ENCODE measurements at regions not wholly inside any gene's neighbourhood (a gene's known extent, or its start where the extent isn't known, plus 50 kb on each side); places are given as distances from the start of the nearest gene placed in this dataset.

GRCh38 chr9:106383072-106383471 lies 479.9 kb upstream of the ZNF462 start:
- no peak overlapping the region for H2BK20ac ChIP-seq (ENCODE audit: low read length)
- H3K14ac ChIP-seq (ENCODE audit: insufficient read length) = no peak overlapping the region
- ChIA-PET CTCF (ENCODE audit: partially characterized antibody) (interaction anchor here (0.7 to 2.3 kb wide), 2 partner anchors 97 to 542 kb away, joined by 3 to 5 read pairs; no protein-coding TSS in a partner anchor), POLR2A (ENCODE audit: partially characterized antibody) (no interaction called here)
- H4K20me1 ChIP-seq (replicated peaks in 1 of 2; ENCODE audit: control insufficient read depth in 1 of 2, insufficient read depth in 2 of 2, low read length in 2 of 2) = no peaks in the 10 kb centered on the region
- H2AFZ ChIP-seq (ENCODE audit: low read length) = no peak overlapping the region
- H2BK120ac ChIP-seq (replicated peaks; ENCODE audit: low read depth, low read length) = no peak overlapping the region
- H3K4me3 ChIP-seq (ENCODE audit: extremely low read depth in 1 of 4, insufficient read depth in 2 of 4, low read depth in 3 of 4, low read length in 4 of 4) = no peak overlapping the region
- no peak overlapping the region for H3K4me2 ChIP-seq (ENCODE audit: insufficient read depth in 1 of 2, low read depth in 2 of 2, low read length in 2 of 2)
- H3K27ac ChIP-seq (ENCODE audit: low read depth, low read length) = no peak overlapping the region
- H3K79me1 ChIP-seq (ENCODE audit: low read depth, low read length) = no peaks in the 10 kb centered on the region
- no peak overlapping the region for H3K4ac ChIP-seq (replicated peaks; ENCODE audit: insufficient read length, low read depth, low read length)
- no peak overlapping the region for H4K91ac ChIP-seq (replicated peaks; ENCODE audit: insufficient read length, low read length)
- no peaks in the 10 kb centered on the region; a peak in 1 of 7 replicates for H3K4me1 ChIP-seq (replicated peaks in 1 of 4; ENCODE audit: control insufficient read depth in 3 of 4, insufficient read depth in 4 of 4, low read length in 3 of 4)
- no peak overlapping the region for H2BK12ac ChIP-seq (ENCODE audit: low read depth, low read length)
- no peak overlapping the region for H3K18ac ChIP-seq (ENCODE audit: extremely low read depth, low read length)
- no peak overlapping the region for H4K8ac ChIP-seq (ENCODE audit: extremely low read depth, insufficient read depth, low read length)
- no peaks in the 10 kb centered on the region for H3K23me2 ChIP-seq (ENCODE audit: low read depth, low read length)
- no peak overlapping the region for H4K5ac ChIP-seq (ENCODE audit: insufficient read length, low read depth, low read length)
- H3K9ac ChIP-seq (replicated peaks in 1 of 4; ENCODE audit: extremely low read depth in 1 of 4, low read depth in 3 of 4, low read length in 3 of 4) = no peak overlapping the region
- H3K27me3 ChIP-seq (replicated peaks in 1 of 4; ENCODE audit: control insufficient read depth in 3 of 4, extremely low read depth in 1 of 4, insufficient read depth in 3 of 4, low read length in 3 of 4) = no peaks in the 10 kb centered on the region
- no peaks in the 10 kb centered on the region for H3K9me3 ChIP-seq (ENCODE audit: insufficient read depth in 2 of 2, low read depth in 1 of 2, low read length in 1 of 2)
- H3K36me3 ChIP-seq (ENCODE audit: control insufficient read depth in 2 of 4, insufficient read depth in 4 of 4, low read length in 3 of 4) = no peaks in the 10 kb centered on the region
- H2AK5ac ChIP-seq (ENCODE audit: low read depth, low read length) = no peak overlapping the region
- no peak overlapping the region for H3K56ac ChIP-seq (replicated peaks; ENCODE audit: insufficient read length, low read depth, low read length)
- 95% methylated on average over 4 of the region's 4 CpGs; no CpG with 5 or more reads in 1 of the 2 experiments for WGBS, 2 experiments (ENCODE audit: extremely low coverage in 1 of 2, insufficient coverage in 1 of 2, insufficient read length in 1 of 2, insufficient replicate concordance in 2 of 2, low coverage in 1 of 2, low lambda C conversion rate in 2 of 2, missing lambda C conversion rate in 1 of 2)
- no peak overlapping the region for H3K23ac ChIP-seq (ENCODE audit: insufficient read length)
- no peak overlapping the region for H2BK5ac ChIP-seq (ENCODE audit: low read depth, low read length)
- no peak overlapping the region for H2BK15ac ChIP-seq (ENCODE audit: low read length)
- DNase-seq (ENCODE audit: low read depth in 1 of 2, low spot score in 2 of 2) (no peak), FAIRE-seq (no peak)
- H3K79me2 ChIP-seq (ENCODE audit: control insufficient read depth in 1 of 2, insufficient read depth in 2 of 2, low read length in 2 of 2) = no peaks in the 10 kb centered on the region
- no peak for TF ChIP-seq PHF8 (conservative IDR thresholded peaks at IDR 0.05; ENCODE audit: low read depth, low read length)
- no peak for TF ChIP-seq HDAC6 (IDR thresholded peaks at IDR 0.05; ENCODE audit: low read depth, low read length)

Data from H1 (cell line).